ENCODE measurements at regions not wholly inside any gene's neighbourhood (a gene's known extent, or its start where the extent isn't known, plus 50 kb on each side); places are given as distances from the start of the nearest gene placed in this dataset.

DNA sequence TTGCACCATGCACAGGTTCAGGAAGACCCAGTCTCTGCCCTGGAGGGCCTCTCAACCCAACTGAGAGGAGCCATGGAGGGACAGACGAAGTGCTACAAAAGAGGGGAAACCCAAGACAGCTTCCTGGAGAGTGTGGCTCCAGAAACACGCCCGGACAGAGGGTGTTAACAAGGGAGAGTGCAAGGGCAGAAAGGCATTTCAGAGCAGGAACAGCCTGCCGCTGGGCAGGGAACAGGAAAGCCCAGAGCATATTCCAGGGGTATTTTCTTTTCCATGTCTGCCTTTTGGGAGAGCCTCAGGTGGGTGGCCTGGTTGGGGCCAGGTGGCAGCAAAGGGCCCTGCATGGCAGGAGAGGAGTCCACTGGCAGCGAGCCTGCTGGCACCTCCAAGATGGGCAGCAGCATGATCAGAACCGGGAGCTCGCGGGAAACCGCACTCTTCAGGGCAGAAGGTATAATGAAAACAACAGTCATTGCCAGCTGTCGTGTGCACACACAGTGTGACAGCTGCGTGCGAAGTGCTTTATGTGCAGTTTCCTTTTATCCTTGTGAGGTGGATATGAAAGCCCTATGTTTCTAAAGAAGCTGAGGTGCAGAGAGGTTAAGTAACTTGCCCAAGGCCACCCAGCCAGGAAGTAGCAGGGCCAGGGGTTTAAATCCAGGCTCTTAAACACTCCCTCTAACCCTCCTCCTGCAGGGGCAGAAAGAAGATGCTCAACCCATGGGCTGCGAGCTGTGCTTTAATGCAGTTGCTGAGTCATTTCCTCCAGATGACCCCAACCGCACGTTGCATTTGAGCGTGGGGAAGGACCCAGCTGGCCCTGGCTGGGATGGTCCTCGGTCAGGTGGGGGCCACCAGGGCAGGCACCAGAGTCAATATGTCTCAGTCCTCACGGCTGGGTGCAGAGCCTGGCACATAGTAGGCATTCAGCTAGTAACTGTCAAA lies 128.6 kb downstream of the OAT start:
- no peaks in the 10 kb centered on the region for H3K4me1 ChIP-seq (ENCODE audit: insufficient read depth)
- no peak for DNase-seq (ENCODE audit: low spot score)
- no peak overlapping the region for H3K4me3 ChIP-seq
- WGBS (ENCODE audit: low lambda C conversion rate, missing lambda C conversion rate): 81% methylated on average over 18 of the region's 18 CpGs
- H3K4me2 ChIP-seq: no peak overlapping the region
- H3K79me2 ChIP-seq: no peaks in the 10 kb centered on the region
- H3K36me3 ChIP-seq (replicated peaks; ENCODE audit: insufficient read depth, low read depth): no peaks in the 10 kb centered on the region
- no peaks in the 10 kb centered on the region for H3K9me3 ChIP-seq (ENCODE audit: low read depth)
- H2AFZ ChIP-seq: no peak overlapping the region
- H3K27me3 ChIP-seq: no peaks in the 10 kb centered on the region
- TF ChIP-seq EZH2phosphoT487 (IDR thresholded peaks at IDR 0.05; ENCODE audit: low read depth, severe bottlenecking, unreplicated experiment) (no peak), EZH2 (IDR thresholded peaks at IDR 0.05; ENCODE audit: borderline replicate concordance) (no peak)
- TF ChIP-seq, protein P1, sequence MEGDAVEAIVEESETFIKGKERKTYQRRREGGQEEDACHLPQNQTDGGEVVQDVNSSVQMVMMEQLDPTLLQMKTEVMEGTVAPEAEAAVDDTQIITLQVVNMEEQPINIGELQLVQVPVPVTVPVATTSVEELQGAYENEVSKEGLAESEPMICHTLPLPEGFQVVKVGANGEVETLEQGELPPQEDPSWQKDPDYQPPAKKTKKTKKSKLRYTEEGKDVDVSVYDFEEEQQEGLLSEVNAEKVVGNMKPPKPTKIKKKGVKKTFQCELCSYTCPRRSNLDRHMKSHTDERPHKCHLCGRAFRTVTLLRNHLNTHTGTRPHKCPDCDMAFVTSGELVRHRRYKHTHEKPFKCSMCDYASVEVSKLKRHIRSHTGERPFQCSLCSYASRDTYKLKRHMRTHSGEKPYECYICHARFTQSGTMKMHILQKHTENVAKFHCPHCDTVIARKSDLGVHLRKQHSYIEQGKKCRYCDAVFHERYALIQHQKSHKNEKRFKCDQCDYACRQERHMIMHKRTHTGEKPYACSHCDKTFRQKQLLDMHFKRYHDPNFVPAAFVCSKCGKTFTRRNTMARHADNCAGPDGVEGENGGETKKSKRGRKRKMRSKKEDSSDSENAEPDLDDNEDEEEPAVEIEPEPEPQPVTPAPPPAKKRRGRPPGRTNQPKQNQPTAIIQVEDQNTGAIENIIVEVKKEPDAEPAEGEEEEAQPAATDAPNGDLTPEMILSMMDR (IDR thresholded peaks at IDR 0.05; ENCODE audit: poor library complexity): no peak
- H4K20me1 ChIP-seq (ENCODE audit: insufficient read depth, poor library complexity, severe bottlenecking): no peaks in the 10 kb centered on the region
- no peak overlapping the region for H3K27ac ChIP-seq
- no peaks in the 10 kb centered on the region for H3K9me2 ChIP-seq (replicated peaks; ENCODE audit: insufficient read depth)

DNA sequence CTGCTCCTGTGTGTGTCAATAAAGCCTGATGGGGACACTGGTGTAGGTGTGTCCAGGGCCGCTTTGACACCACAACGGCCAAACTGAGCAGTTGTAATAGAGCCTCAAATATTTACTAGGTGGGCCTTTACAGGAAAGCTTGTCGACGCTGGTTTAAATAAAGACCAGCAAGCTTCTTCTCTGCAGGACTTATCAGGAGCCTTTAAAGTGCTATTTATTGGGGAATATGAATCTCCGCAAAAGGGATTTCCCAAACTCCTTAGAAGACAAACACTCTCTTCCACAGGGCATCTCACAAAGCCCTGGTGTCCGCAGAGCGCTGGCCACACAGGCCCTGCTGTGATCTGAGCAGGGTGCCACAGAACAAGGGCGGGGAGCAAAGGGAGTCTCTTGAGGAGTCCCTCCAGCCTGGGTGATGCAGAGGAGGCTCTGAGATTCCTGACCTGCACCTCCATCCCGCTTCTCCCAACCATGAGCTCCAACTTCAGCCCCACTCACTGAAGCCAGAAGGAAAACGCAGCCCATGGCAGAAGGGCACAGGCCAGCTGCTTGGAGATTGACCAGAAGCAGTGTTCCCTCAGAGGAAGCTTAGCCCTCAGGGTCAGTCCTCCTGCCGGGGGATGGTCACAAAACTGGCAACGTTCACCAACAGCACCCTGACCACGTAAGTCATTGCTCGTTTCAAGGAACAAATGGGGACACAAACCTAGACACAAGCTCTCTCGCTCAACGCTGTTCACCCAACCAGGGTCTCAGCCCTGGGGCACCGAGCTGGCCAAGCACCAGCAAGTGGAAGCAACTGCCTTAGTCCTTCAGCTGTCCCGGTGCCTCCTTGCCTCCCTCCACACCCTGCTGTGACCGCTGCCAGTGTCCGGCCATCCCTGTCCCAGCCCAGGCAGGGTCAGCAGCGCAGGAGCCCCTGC lies 129.5 kb downstream of the OAT start:
- Histone ChIP-seq H4K20me1 (ENCODE audit: insufficient read depth, poor library complexity, severe bottlenecking) (no peaks in the 10 kb centered on the region), H3K9me2 (replicated peaks; ENCODE audit: insufficient read depth) (no peaks in the 10 kb centered on the region), H3K4me1 (ENCODE audit: insufficient read depth) (no peaks in the 10 kb centered on the region), H3K4me2 (no peak overlapping the region), H2AFZ (no peak overlapping the region), H3K79me2 (no peaks in the 10 kb centered on the region), H3K27me3 (peaks cover 6% of the 10 kb centered on the region), H3K4me3 (no peak overlapping the region), H3K9me3 (ENCODE audit: low read depth) (no peaks in the 10 kb centered on the region), H3K27ac (no peak overlapping the region), H3K36me3 (replicated peaks; ENCODE audit: insufficient read depth, low read depth) (no peaks in the 10 kb centered on the region)
- TF ChIP-seq, protein P1 (IDR thresholded peaks at IDR 0.05; ENCODE audit: poor library complexity): no peak
- TF ChIP-seq EZH2phosphoT487 (IDR thresholded peaks at IDR 0.05; ENCODE audit: low read depth, severe bottlenecking, unreplicated experiment) (no peak), EZH2 (IDR thresholded peaks at IDR 0.05; ENCODE audit: borderline replicate concordance) (no peak)
- no peak for DNase-seq (ENCODE audit: low spot score)
- 93% methylated on average over 21 of the region's 21 CpGs for WGBS (ENCODE audit: low lambda C conversion rate, missing lambda C conversion rate)

DNA sequence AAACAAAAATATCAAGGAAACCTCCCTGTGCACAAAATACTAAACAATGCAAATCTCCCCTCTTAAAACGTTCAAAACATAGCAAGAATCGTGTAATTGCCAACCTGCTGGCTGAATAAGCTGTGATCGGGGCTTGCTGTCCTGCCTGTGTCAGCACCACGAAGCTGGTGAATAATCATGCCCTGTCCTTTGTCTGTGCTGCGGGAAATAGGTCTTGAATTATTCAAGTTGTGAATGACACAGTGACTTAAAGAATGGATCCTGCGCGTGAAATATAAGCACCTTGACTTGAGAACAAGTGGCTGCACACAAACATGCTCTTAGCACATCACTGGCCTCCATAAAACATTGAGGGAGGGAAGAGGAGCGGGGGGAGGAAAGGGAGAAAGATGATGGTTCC lies 130.2 kb downstream of the OAT start:
- no peaks in the 10 kb centered on the region for H3K9me2 ChIP-seq (replicated peaks; ENCODE audit: insufficient read depth)
- H3K79me2 ChIP-seq: no peaks in the 10 kb centered on the region
- no peak overlapping the region for H3K27ac ChIP-seq
- WGBS (ENCODE audit: low lambda C conversion rate, missing lambda C conversion rate): 90% methylated on average over 8 of the region's 8 CpGs
- no peaks in the 10 kb centered on the region for H4K20me1 ChIP-seq (ENCODE audit: insufficient read depth, poor library complexity, severe bottlenecking)
- H3K4me3 ChIP-seq: no peak overlapping the region
- H3K4me2 ChIP-seq: no peak overlapping the region
- no peak overlapping the region for H2AFZ ChIP-seq
- no peaks in the 10 kb centered on the region for H3K36me3 ChIP-seq (replicated peaks; ENCODE audit: insufficient read depth, low read depth)
- H3K27me3 ChIP-seq: peaks cover 6% of the 10 kb centered on the region
- TF ChIP-seq EZH2phosphoT487 (IDR thresholded peaks at IDR 0.05; ENCODE audit: low read depth, severe bottlenecking, unreplicated experiment) (no peak), EZH2 (IDR thresholded peaks at IDR 0.05; ENCODE audit: borderline replicate concordance) (no peak)
- TF ChIP-seq, protein P1 (IDR thresholded peaks at IDR 0.05; ENCODE audit: poor library complexity): no peak
- H3K9me3 ChIP-seq (ENCODE audit: low read depth): no peaks in the 10 kb centered on the region
- H3K4me1 ChIP-seq (ENCODE audit: insufficient read depth): no peaks in the 10 kb centered on the region
- DNase-seq (ENCODE audit: low spot score): no peak
